HG03045 (cell line): ENCODE measurements at regions not wholly inside any gene's neighbourhood (a gene's known extent, or its start where the extent isn't known, plus 50 kb on each side); places are given as distances from the start of the nearest gene placed in this dataset.

Experiments
- ATAC-seq: cut with Tn5 transposase; IDR thresholded peaks from one replicate; pipeline ENCODE4 v1.9.1; 2021; ENCODE audit warnings: mild to moderate bottlenecking, moderate library complexity; ENCODE audit not compliant: unreplicated experiment

GRCh38 chr2:220980966-220981675, 591.0 kb downstream of the EPHA4 start:
- ATAC-seq: no peak

GRCh38 chr2:220981926-220982325, 590.2 kb downstream of the EPHA4 start:
- ATAC-seq: no peak

GRCh38 chr2:220985561-220985960, 586.5 kb downstream of the EPHA4 start:
- no peak for ATAC-seq

DNA sequence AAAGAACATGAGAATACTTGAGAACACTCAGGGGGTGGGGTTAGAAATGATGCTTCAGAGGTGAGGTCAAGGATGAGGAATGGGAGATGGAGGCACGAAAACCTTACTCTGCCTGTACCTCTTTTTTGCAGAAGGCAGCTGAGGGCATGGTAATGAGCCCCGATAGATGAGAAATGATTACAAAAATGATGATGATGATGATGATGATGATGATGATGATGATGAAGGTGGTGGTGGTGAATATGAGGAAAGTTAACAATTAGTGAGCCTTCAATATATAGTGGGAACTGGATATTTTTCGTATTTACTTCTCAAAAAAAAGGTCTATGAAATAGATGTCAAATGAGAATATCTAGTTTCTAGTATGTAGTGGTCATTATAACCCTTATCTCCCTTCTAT, 584.3 kb downstream of the EPHA4 start:
- ATAC-seq: no peak

GRCh38 chr2:220991972-220992371, 580.1 kb downstream of the EPHA4 start:
- ATAC-seq: no peak

- ATAC-seq: no peak
These were observed 577.3 kb downstream of the EPHA4 start for GRCh38 chr2:220994846-220995245.

DNA sequence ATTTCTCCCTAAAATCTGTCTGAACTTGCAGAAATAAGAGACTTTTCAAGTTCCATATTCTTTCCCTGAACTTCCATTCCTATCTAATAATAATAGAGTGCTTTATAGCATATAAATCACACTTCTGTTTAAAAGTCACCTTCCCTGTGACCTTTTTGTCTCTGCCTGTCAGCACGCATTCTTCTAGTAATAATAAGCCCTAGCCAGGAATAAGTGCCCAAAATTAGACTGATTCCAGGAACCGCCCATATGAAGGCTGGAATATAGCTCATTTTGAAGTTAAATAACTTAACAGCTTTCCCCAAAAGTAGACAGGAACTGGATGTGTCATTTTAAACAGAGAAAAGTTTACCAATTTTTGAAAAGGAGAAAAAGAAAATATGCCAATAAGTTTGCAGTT, 576.5 kb downstream of the EPHA4 start:
- no peak for ATAC-seq

DNA sequence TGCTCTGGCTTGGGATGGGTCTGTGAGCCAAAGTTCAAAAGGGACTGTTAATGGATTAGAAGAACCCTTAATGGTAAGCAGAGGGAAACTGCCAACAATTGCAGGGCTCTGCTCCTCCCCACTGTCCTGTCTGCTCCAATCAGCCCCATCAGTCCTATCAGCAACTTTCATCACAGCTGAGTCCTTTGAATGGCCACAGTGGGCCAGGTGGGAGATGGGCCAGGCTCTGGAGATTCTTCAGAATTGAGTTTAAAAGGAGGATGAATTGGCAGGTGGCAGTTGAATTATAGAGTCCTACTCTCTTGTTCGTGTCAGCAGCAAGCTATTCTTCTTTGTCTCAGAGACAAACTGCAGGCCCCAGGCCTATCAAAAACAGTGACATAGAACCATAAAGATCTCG, 573.9 kb downstream of the EPHA4 start:
- ATAC-seq: no peak

DNA sequence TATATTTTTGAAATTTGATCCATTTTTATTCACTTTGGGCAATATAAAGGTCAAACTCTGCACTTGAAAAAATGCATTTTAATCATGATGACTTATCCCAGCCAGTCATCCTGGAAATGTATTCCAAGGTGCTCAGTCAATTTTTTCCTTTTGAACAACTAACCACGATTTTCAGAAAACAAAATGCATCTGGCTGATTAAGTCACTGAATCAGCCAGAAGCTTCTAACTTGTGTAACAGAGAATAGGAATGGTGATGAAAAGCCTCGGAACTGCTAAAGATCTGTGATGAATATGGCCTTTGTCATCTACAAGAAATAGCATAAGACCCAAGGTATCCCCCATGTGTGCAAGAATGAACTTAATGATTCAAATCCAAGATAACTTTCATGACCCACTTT, 572.7 kb downstream of the EPHA4 start:
- no peak for ATAC-seq

- ATAC-seq: no peak
These were observed 570.7 kb downstream of the EPHA4 start for GRCh38 chr2:221001381-221001801.

DNA sequence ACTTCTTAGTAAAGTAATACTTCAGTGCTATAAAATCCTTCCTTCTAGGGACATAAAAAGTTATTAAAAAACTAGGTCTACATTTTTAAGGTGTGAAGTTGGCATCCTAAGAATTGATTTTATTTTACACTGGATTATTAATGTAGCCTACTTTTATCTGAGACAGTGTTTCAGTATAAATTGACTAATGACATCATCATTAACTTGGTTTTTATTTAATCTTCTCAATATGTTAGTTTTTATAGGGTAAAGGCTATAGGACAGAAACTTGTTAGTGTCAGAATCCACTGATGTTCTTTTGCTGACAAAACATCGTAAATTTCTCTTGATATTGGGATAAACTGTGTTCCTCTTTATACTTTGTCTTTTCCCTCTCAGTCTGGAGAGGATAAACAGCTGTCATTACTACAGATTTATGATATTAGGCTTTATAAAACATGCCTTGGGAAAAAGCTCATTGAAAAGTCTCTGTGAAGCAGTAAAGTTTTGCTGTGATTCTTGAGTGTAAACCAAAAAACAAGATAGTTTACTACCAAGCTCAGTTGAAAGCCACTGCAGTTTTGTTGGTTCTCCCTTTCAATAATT, 569.9 kb downstream of the EPHA4 start:
- no peak for ATAC-seq

- ATAC-seq: no peak
These were observed 566.8 kb downstream of the EPHA4 start for GRCh38 chr2:221005338-221005737.

DNA sequence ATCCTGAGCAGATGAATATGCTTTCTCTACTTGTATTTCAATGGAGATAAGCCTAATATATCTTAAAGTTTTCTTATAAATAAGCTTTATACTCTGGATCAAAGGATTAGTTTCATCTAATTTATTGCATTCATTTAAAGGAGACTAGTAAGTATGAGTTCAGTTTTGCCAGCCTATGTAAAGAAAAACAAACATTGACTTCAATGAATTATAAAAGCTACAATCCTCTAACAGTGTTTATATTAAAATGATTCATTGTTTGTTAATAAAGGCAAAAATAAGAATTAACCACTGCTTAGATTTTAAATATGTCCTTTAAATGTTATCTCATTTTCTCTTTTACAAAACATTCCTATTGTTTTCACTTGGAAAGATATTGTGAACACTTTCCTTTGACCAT, 566.0 kb downstream of the EPHA4 start:
- no peak for ATAC-seq

- ATAC-seq: no peak
These were observed 555.6 kb downstream of the EPHA4 start for GRCh38 chr2:221016551-221016950.

DNA sequence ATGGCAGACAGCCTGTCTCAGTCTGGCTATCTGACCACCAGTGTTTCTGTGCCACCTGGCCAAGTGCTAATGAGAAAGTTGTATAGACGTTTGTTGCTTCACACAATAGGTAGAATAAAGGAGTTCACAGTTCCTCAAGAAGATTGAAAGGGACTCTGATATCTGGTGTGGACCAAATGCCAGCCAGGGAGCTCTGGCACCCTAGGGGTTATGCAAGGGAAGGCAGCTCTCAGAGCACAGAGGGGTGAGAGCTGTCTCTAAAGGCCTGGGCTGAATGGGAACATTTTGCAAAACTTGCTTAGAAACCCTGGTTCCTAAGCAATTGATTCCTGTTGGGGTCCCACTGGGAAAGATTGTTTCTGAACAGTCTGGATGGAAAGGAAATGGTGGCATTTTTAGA, 553.8 kb downstream of the EPHA4 start:
- ATAC-seq: no peak

DNA sequence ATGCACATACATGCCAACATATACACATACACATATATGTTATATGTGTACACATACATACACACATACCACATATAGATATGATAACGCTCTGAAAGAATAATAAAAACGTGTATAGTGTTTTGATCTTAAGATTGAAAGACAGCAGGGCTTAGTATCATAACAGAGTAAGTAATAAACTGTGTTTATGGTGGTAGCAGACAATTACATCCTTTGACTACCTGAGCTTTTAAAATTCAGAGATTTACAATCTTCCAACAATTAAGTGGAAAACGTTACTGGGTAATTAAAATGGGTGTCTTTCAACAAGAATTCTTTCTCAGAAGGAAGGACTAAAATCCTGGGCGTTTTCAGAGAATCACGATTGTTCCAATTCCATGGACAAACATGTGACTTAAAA, 552.4 kb downstream of the EPHA4 start:
- no peak for ATAC-seq

DNA sequence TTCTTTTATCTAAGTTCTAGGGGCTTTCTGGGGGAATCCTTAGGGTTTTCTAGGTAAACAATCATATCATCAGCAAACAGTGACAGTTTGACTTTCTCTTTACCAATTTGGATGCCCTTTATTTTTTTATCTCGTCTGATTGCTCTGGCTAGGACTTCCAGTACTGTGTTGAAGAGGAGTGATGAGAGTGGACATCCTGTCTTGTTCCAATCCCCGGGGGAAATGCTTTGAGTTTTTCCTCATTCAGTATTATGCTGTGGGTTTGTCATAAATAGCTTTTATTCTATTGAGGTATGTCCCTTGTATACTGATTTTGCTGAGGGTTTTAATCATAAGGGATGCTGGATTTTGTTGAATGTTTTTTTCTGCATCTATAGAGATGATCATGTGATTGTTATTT, 549.5 kb downstream of the EPHA4 start:
- no peak for ATAC-seq

DNA sequence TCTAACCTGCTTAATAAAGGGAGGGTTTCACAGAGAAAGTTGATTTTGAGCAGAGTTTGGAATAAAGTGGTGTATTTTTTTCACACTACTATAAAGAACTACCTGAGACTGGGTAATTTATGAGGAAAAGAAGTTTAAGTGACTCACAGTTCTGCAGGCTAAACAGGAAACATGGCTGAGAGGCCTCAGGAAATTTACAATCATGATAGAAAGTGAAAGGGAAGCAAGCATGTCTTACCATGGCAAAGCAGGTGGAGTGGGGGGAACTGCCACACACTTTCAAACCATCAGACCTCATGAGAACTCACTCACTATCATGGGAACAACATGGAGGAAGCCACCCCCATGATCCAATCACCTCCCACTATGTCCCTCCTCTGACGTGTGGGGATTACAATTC, 546.7 kb downstream of the EPHA4 start:
- ATAC-seq: no peak

DNA sequence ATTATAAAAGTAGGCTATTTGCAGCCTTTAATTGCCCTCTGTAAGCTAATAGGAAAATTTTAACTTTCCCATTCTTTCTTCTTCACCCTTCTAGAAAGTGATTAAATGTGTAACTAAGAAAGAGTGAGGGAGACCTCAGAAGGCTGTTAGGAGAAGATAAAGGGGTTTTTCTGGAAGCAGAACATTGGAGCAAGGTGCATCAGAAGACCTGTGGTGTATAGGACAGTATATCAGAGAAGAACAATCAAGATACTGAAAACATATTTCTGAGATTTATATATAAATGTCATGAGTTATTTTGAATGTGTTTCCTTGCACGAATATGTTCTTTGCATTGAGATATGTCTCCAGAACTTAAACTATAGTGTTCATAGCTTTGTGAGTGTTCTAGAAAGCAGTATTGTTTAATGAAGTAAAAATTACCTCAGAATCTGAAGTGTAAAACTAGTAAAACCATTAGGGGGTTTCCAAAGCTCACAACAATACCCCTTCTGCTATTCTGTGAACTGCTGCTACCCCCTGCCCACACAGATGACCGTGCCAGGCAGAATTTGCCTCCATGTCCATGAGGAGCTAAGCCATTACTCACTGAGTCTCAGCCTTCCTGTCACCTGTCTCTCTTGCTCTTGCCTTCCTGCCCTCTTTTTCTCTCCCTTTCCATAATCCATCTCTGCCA, 537.9 kb downstream of the EPHA4 start:
- no peak for ATAC-seq

DNA sequence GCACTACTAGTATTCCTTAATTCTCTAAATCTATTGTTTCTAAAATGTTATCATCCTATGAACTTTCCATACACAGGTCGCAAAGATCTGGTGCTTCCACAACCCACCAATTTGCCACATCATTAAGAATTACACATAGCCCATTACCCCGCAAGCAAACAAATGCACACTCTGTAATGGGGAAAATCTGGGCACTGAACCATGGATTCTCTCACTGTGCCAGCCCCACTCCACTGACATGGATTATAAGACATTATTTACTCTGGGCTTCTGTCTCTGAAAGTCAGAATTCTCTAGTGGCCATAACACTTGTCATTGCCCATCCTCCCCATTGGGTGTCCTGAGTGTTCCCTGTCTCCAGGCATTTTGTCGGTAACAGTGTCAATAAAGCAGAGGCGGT, 537.1 kb downstream of the EPHA4 start:
- ATAC-seq: no peak

- no peak for ATAC-seq
These were observed 529.2 kb downstream of the EPHA4 start for GRCh38 chr2:221042926-221043325.

DNA sequence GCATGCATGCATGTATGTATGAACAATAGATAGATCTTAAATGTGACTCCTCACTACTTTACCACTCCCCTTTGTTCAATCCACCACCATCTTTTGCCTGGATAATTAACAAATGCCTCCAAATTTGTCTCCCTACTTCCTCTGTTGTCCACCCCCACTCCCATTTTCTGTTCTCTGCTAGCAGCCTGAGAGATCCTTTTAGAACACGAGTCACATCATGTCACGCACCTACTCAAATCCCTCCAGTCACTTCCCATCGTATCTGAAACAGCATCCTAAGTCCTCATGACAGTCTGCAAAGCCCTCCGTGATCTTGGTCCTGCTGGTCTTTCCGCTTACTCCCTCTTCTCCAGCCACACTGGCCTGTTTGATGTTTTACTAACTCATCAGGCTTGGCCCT, 527.3 kb downstream of the EPHA4 start:
- no peak for ATAC-seq
